SU-DHL-6 (cell line): ENCODE measurements at regions not wholly inside any gene's neighbourhood (a gene's known extent, or its start where the extent isn't known, plus 50 kb on each side); places are given as distances from the start of the nearest gene placed in this dataset.
"Not testable (repeated sequence)": the region's sequence is repeated elsewhere in the genome, so short reads cannot be mapped to it uniquely, and the experiment has no call there.

Source experiments
- EZH2phosphoT487 ChIP-seq: fragments of 200-600 bp; sonication (generic), shearing (Covaris generic); conservative IDR thresholded peaks from 2 replicates; pipeline ENCODE4 v1.6.1; 2018; ENCODE audit warnings: mild to moderate bottlenecking, antibody characterized with exemption, low read length, moderate library complexity, mixed read lengths
- TF ChIP-seq, protein P1 (sequence below): fragments of 200-600 bp; sonication (generic); IDR thresholded peaks from one replicate; pipeline ENCODE4 v1.5.1; 2017; ENCODE audit warnings: antibody characterized with exemption, mild to moderate bottlenecking, low read length, moderate library complexity; ENCODE audit not compliant: insufficient read depth, poor library complexity, severe bottlenecking

DNA sequence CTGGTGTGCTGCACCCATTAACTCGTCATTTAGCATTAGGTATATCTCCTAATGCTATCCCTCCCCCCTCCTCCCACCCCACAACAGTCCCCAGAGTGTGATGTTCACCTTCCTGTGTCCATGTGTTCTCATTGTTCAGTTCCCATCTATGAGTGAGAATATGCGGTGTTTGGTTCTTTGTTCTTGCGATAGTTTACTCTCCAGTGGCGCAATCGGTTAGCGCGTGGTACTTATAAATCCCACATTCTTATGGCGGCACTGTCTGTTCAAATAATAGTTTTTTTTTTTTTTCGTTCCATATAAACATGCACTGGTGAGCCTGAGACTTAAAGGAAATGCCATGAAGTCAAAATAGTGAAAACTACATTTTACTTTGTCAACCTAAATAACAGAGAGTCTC lies 59.5 kb upstream of the PNPLA4 start:
- TF ChIP-seq, protein P1, sequence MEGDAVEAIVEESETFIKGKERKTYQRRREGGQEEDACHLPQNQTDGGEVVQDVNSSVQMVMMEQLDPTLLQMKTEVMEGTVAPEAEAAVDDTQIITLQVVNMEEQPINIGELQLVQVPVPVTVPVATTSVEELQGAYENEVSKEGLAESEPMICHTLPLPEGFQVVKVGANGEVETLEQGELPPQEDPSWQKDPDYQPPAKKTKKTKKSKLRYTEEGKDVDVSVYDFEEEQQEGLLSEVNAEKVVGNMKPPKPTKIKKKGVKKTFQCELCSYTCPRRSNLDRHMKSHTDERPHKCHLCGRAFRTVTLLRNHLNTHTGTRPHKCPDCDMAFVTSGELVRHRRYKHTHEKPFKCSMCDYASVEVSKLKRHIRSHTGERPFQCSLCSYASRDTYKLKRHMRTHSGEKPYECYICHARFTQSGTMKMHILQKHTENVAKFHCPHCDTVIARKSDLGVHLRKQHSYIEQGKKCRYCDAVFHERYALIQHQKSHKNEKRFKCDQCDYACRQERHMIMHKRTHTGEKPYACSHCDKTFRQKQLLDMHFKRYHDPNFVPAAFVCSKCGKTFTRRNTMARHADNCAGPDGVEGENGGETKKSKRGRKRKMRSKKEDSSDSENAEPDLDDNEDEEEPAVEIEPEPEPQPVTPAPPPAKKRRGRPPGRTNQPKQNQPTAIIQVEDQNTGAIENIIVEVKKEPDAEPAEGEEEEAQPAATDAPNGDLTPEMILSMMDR = not testable (repeated sequence)
- not testable (repeated sequence) for TF ChIP-seq EZH2phosphoT487
